ENCODE measurements at regions not wholly inside any gene's neighbourhood (a gene's known extent, or its start where the extent isn't known, plus 50 kb on each side); places are given as distances from the start of the nearest gene placed in this dataset.
"Not testable (repeated sequence)": the region's sequence is repeated elsewhere in the genome, so short reads cannot be mapped to it uniquely, and the experiment has no call there.

DNA sequence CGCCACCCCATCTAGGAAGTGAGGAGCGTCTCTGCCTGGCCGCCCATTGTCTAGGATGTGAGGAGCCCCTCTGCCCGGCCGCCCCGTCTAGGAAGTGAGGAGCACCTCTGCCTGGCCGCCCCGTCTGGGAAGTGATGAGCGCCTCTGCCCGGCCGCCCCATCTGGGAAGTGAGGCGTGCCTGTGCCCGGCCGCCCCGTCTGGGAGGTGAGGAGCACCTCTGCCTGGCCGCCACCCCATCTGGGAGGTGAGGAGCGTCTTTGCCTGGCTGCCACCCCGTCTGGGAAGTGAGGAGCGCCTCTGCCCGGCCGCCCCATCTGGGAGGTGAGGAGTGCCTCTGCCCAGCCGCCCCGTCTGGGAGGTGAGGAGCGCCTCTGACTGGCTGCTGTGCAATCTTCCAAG, 79.2 kb upstream of the ARMCX2 start:
- H3K9me3 Mint-ChIP-seq; H3K4me3 Mint-ChIP-seq; H3K27me3 Mint-ChIP-seq (ENCODE audit: low read depth): not testable (repeated sequence)

GRCh38 chrX:101738411-101738810, 78.8 kb upstream of the ARMCX2 start:
- not testable (repeated sequence) for H3K4me1 Mint-ChIP-seq (ENCODE audit: low read depth); H3K9me3 Mint-ChIP-seq; H3K36me3 Mint-ChIP-seq (ENCODE audit: low read depth); DNase-seq (ENCODE audit: low spot score); H3K27me3 Mint-ChIP-seq (ENCODE audit: low read depth); H3K27ac Mint-ChIP-seq; H3K4me3 Mint-ChIP-seq

More for the DNA sequence above, 79.2 kb upstream of the ARMCX2 start:
- not testable (repeated sequence) for H3K27ac Mint-ChIP-seq; H3K4me1 Mint-ChIP-seq (ENCODE audit: low read depth); DNase-seq (ENCODE audit: low spot score); H3K36me3 Mint-ChIP-seq (ENCODE audit: low read depth)

GRCh38 chrX:101736651-101737050, 77.0 kb upstream of the ARMCX2 start:
- H3K36me3 Mint-ChIP-seq (ENCODE audit: low read depth) = no peaks in the 10 kb centered on the region

DNA sequence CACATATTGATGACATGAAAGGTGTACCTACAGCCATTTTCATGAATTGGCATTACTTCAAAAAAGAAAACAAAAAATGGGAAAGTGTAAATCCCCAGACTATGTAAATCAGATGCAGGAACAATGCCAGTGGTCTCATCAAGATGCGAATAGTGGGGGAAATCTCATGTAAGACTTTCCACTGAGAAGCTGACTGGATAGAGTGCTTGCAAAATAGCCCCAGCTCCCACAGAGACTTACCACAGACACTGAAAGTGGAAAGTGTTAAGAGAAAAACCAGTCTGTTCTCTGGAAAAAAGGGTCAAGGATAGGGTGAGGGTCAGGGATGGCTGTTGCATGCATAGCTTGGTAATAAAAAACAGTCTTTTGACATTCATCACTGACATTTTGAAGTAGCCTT, 73.2 kb upstream of the ARMCX2 start:
- no peak for DNase-seq (ENCODE audit: low spot score)
- Mint-ChIP-seq H3K27ac (no peak overlapping the region), H3K36me3 (ENCODE audit: low read depth) (no peaks in the 10 kb centered on the region)

More at GRCh38 chrX:101736651-101737050, 77.0 kb upstream of the ARMCX2 start:
- Mint-ChIP-seq H3K27ac (no peak overlapping the region), H3K4me1 (ENCODE audit: low read depth) (no peaks in the 10 kb centered on the region), H3K27me3 (ENCODE audit: low read depth) (no peaks in the 10 kb centered on the region), H3K9me3 (no peaks in the 10 kb centered on the region), H3K4me3 (no peak overlapping the region)
- DNase-seq (ENCODE audit: low spot score) = no peak

DNA sequence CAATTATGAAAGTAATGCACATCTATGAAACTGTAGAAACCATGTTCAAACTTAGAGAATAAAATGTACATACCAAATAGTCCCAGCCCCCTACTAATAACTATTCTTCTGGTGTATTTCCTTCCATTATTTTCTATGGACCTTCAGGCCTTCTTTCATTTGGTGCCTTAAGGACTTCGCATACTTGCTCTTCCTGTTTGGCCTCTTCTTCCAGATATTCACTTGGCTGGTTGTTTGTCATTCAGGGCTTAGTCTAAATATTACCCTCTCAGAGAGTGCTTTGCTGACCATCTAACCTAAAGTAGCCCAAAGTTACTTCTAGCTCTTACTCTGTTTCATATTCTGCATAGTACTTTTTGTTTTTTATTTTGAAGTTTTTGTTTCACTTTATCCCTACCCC, 70.3 kb upstream of the ARMCX2 start:
- no peak overlapping the region for H3K27ac Mint-ChIP-seq
- no peaks in the 10 kb centered on the region for H3K36me3 Mint-ChIP-seq (ENCODE audit: low read depth)
- DNase-seq (ENCODE audit: low spot score) = no peak
- H3K4me3 Mint-ChIP-seq = no peak overlapping the region
- no peaks in the 10 kb centered on the region for H3K9me3 Mint-ChIP-seq
- no peaks in the 10 kb centered on the region for H3K4me1 Mint-ChIP-seq (ENCODE audit: low read depth)
- peaks cover 3% of the 10 kb centered on the region for H3K27me3 Mint-ChIP-seq (ENCODE audit: low read depth)

More for the DNA sequence above, 73.2 kb upstream of the ARMCX2 start:
- H3K9me3 Mint-ChIP-seq = no peaks in the 10 kb centered on the region
- H3K4me3 Mint-ChIP-seq = no peak overlapping the region
- H3K27me3 Mint-ChIP-seq (ENCODE audit: low read depth) = no peaks in the 10 kb centered on the region
- H3K4me1 Mint-ChIP-seq (ENCODE audit: low read depth) = no peaks in the 10 kb centered on the region
